ENCODE measurements at regions not wholly inside any gene's neighbourhood (a gene's known extent, or its start where the extent isn't known, plus 50 kb on each side); places are given as distances from the start of the nearest gene placed in this dataset.

DNA sequence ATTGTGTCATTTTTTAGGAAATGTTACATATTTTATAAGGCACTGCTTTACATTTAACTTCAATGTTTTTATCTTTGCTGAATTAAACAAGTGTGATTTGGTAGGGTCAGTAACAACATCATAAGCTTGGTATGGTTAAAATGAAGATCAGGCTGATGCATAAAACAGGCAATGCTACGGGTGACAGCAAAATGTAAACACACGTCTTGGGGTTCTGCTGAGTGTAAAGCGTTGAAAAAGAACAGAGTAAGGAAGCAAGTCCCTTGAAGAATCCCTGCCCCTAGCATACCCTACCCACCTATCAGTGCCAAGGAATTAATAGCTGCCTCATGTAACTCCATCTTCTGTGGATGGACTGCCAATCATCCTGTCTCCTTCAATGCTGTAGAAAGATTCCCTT, 157.0 kb downstream of the CBLL2 start:
- Histone ChIP-seq H3K4me1 (ENCODE audit: control insufficient read depth, insufficient read depth, low read length) (no peaks in the 10 kb centered on the region), H3K4me3 (ENCODE audit: low read depth, low read length) (no peak overlapping the region), H3K9me3 (ENCODE audit: control insufficient read depth, insufficient read depth, low read depth, low read length) (no peaks in the 10 kb centered on the region), H3K36me3 (ENCODE audit: control insufficient read depth in 2 of 2, insufficient read depth in 1 of 2, low read length in 2 of 2) (no peaks in the 10 kb centered on the region), H3K27ac (ENCODE audit: extremely low read depth, low read depth, low read length) (no peak overlapping the region)
- ChIA-PET POLR2A (interaction anchor here (0.7 kb wide), 1 partner anchor 941 kb away, joined by 6 read pairs; no protein-coding TSS in a partner anchor), CTCF (no interaction called here)
- TF ChIP-seq ZNF548 (tag by site-specific recombination; IDR thresholded peaks at IDR 0.05) (no peak), ZNF155 (tag by site-specific recombination; IDR thresholded peaks at IDR 0.05) (no peak), ZNF391 (tag by site-specific recombination; IDR thresholded peaks at IDR 0.05; ENCODE audit: borderline replicate concordance, low read depth) (no peak), ZNF211 (tag by site-specific recombination; IDR thresholded peaks at IDR 0.05; ENCODE audit: low read depth) (no peak), ZNF16 (tag by site-specific recombination; IDR thresholded peaks at IDR 0.05; ENCODE audit: low read depth) (no peak), ZNF621 (tag by site-specific recombination; IDR thresholded peaks at IDR 0.05) (no peak), BCL11B (tag by site-specific recombination; IDR thresholded peaks at IDR 0.05; ENCODE audit: low read depth) (no peak), SCRT2 (tag by site-specific recombination; IDR thresholded peaks at IDR 0.05) (no peak), ZNF416 (tag by site-specific recombination; IDR thresholded peaks at IDR 0.05) (no peak), ZNF302 (tag by site-specific recombination; IDR thresholded peaks at IDR 0.05; ENCODE audit: low read depth) (no peak), ZNF585B (tag by site-specific recombination; IDR thresholded peaks at IDR 0.05) (no peak), ZNF214 (tag by site-specific recombination; IDR thresholded peaks at IDR 0.05; ENCODE audit: borderline replicate concordance) (no peak)
- TF ChIP-seq, protein P1, sequence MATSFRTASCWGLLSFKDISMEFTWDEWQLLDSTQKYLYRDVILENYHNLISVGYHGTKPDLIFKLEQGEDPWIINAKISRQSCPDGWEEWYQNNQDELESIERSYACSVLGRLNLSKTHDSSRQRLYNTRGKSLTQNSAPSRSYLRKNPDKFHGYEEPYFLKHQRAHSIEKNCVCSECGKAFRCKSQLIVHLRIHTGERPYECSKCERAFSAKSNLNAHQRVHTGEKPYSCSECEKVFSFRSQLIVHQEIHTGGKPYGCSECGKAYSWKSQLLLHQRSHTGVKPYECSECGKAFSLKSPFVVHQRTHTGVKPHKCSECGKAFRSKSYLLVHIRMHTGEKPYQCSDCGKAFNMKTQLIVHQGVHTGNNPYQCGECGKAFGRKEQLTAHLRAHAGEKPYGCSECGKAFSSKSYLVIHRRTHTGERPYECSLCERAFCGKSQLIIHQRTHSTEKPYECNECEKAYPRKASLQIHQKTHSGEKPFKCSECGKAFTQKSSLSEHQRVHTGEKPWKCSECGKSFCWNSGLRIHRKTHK (tag by site-specific recombination; IDR thresholded peaks at IDR 0.05): no peak
- TF ChIP-seq, protein P2, sequence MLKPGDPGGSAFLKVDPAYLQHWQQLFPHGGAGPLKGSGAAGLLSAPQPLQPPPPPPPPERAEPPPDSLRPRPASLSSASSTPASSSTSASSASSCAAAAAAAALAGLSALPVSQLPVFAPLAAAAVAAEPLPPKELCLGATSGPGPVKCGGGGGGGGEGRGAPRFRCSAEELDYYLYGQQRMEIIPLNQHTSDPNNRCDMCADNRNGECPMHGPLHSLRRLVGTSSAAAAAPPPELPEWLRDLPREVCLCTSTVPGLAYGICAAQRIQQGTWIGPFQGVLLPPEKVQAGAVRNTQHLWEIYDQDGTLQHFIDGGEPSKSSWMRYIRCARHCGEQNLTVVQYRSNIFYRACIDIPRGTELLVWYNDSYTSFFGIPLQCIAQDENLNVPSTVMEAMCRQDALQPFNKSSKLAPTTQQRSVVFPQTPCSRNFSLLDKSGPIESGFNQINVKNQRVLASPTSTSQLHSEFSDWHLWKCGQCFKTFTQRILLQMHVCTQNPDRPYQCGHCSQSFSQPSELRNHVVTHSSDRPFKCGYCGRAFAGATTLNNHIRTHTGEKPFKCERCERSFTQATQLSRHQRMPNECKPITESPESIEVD (tag by site-specific recombination; IDR thresholded peaks at IDR 0.05): no peak
- TF ChIP-seq, protein P3, sequence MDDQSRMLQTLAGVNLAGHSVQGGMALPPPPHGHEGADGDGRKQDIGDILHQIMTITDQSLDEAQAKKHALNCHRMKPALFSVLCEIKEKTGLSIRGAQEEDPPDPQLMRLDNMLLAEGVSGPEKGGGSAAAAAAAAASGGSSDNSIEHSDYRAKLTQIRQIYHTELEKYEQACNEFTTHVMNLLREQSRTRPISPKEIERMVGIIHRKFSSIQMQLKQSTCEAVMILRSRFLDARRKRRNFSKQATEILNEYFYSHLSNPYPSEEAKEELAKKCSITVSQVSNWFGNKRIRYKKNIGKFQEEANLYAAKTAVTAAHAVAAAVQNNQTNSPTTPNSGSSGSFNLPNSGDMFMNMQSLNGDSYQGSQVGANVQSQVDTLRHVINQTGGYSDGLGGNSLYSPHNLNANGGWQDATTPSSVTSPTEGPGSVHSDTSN (CRISPR knock-in tag; IDR thresholded peaks at IDR 0.05): no peak
- TF ChIP-seq, protein P4, sequence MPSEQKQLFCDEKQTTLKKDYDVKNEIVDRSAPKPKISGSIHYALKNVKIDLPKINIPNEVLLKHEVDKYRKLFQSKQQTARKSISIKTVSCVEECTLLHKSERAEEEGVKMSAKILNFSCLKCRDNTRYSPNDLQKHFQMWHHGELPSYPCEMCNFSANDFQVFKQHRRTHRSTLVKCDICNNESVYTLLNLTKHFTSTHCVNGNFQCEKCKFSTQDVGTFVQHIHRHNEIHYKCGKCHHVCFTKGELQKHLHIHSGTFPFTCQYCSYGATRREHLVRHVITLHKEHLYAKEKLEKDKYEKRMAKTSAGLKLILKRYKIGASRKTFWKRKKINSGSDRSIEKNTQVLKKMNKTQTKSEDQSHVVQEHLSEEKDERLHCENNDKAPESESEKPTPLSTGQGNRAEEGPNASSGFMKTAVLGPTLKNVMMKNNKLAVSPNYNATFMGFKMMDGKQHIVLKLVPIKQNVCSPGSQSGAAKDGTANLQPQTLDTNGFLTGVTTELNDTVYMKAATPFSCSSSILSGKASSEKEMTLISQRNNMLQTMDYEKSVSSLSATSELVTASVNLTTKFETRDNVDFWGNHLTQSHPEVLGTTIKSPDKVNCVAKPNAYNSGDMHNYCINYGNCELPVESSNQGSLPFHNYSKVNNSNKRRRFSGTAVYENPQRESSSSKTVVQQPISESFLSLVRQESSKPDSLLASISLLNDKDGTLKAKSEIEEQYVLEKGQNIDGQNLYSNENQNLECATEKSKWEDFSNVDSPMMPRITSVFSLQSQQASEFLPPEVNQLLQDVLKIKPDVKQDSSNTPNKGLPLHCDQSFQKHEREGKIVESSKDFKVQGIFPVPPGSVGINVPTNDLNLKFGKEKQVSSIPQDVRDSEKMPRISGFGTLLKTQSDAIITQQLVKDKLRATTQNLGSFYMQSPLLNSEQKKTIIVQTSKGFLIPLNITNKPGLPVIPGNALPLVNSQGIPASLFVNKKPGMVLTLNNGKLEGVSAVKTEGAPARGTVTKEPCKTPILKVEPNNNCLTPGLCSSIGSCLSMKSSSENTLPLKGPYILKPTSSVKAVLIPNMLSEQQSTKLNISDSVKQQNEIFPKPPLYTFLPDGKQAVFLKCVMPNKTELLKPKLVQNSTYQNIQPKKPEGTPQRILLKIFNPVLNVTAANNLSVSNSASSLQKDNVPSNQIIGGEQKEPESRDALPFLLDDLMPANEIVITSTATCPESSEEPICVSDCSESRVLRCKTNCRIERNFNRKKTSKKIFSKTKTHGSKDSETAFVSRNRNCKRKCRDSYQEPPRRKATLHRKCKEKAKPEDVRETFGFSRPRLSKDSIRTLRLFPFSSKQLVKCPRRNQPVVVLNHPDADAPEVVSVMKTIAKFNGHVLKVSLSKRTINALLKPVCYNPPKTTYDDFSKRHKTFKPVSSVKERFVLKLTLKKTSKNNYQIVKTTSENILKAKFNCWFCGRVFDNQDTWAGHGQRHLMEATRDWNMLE (tag by site-specific recombination; conservative IDR thresholded peaks at IDR 0.05; ENCODE audit: low read depth): no peak
- TF ChIP-seq, protein P5, sequence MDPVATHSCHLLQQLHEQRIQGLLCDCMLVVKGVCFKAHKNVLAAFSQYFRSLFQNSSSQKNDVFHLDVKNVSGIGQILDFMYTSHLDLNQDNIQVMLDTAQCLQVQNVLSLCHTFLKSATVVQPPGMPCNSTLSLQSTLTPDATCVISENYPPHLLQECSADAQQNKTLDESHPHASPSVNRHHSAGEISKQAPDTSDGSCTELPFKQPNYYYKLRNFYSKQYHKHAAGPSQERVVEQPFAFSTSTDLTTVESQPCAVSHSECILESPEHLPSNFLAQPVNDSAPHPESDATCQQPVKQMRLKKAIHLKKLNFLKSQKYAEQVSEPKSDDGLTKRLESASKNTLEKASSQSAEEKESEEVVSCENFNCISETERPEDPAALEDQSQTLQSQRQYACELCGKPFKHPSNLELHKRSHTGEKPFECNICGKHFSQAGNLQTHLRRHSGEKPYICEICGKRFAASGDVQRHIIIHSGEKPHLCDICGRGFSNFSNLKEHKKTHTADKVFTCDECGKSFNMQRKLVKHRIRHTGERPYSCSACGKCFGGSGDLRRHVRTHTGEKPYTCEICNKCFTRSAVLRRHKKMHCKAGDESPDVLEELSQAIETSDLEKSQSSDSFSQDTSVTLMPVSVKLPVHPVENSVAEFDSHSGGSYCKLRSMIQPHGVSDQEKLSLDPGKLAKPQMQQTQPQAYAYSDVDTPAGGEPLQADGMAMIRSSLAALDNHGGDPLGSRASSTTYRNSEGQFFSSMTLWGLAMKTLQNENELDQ (tag by site-specific recombination; IDR thresholded peaks at IDR 0.05; ENCODE audit: low read depth): no peak
- TF ChIP-seq, protein P6, sequence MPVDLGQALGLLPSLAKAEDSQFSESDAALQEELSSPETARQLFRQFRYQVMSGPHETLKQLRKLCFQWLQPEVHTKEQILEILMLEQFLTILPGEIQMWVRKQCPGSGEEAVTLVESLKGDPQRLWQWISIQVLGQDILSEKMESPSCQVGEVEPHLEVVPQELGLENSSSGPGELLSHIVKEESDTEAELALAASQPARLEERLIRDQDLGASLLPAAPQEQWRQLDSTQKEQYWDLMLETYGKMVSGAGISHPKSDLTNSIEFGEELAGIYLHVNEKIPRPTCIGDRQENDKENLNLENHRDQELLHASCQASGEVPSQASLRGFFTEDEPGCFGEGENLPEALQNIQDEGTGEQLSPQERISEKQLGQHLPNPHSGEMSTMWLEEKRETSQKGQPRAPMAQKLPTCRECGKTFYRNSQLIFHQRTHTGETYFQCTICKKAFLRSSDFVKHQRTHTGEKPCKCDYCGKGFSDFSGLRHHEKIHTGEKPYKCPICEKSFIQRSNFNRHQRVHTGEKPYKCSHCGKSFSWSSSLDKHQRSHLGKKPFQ (tag by site-specific recombination; IDR thresholded peaks at IDR 0.05): no peak
- TF ChIP-seq, protein P7, sequence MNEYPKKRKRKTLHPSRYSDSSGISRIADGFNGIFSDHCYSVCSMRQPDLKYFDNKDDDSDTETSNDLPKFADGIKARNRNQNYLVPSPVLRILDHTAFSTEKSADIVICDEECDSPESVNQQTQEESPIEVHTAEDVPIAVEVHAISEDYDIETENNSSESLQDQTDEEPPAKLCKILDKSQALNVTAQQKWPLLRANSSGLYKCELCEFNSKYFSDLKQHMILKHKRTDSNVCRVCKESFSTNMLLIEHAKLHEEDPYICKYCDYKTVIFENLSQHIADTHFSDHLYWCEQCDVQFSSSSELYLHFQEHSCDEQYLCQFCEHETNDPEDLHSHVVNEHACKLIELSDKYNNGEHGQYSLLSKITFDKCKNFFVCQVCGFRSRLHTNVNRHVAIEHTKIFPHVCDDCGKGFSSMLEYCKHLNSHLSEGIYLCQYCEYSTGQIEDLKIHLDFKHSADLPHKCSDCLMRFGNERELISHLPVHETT (tag by site-specific recombination; IDR thresholded peaks at IDR 0.05): no peak

All from HEK293 (cell line).